AG04449 (cell line): ENCODE measurements at regions not wholly inside any gene's neighbourhood (a gene's known extent, or its start where the extent isn't known, plus 50 kb on each side); places are given as distances from the start of the nearest gene placed in this dataset.

Source experiments
- CTCF ChIA-PET: fragments of 350-600 bp; formaldehyde crosslinking; extraction: SDS; loops from one replicate; lab custom pipeline; 2021; ENCODE audit warnings: antibody characterized with exemption; lab: Yijun Ruan, JAX
- POLR2A ChIA-PET: fragments of 400-600, 350-600 bp; formaldehyde crosslinking; extraction: SDS; loops from one replicate; lab custom pipeline; 2020; ENCODE audit warnings: antibody characterized with exemption, inconsistent platforms; lab: Yijun Ruan, JAX
- DNase-seq: peaks from one replicate; pipeline ENCODE4 v3.0.0-alpha.2; 2010; ENCODE audit warnings: low read depth, low spot score
- H3K4me3 ChIP-seq: 2 replicates; pipeline ENCODE4 v1.5.1; 2011; ENCODE audit warnings: low read depth, mild to moderate bottlenecking, control low read depth, low read length
- CTCF ChIP-seq: IDR thresholded peaks from one replicate; pipeline ENCODE4 v1.5.1; 2011; ENCODE audit warnings: mild to moderate bottlenecking, moderate library complexity, low read length, control low read depth, inconsistent platforms; ENCODE audit not compliant: insufficient read depth; ENCODE audit errors: missing control alignments

GRCh38 chr2:230642966-230643365, 69.7 kb upstream of the CAB39 start:
- ChIA-PET CTCF (no interaction called here), POLR2A (no interaction called here)
- no peak for TF ChIP-seq CTCF
- DNase-seq = no peak
- H3K4me3 ChIP-seq = no peak overlapping the region

- ChIA-PET POLR2A (no interaction called here), CTCF (no interaction called here)
- TF ChIP-seq CTCF = no peak
- H3K4me3 ChIP-seq = no peak overlapping the region
- no peak for DNase-seq
Observed at GRCh38 chr2:230643576-230644291, 68.9 kb upstream of the CAB39 start.

GRCh38 chr2:230644356-230644935, 68.2 kb upstream of the CAB39 start:
- DNase-seq = no peak
- no peak for TF ChIP-seq CTCF
- ChIA-PET POLR2A (no interaction called here), CTCF (no interaction called here)
- no peak overlapping the region for H3K4me3 ChIP-seq

- CTCF ChIA-PET = interaction anchor here (1.5 kb wide), 1 partner anchor 35 kb away, joined by 3 read pairs; no protein-coding TSS in a partner anchor
- TF ChIP-seq CTCF = no peak
Observed at GRCh38 chr2:230648356-230648755, 64.3 kb upstream of the CAB39 start.

GRCh38 chr2:230650585-230651137, 62.0 kb upstream of the CAB39 start:
- no peak for TF ChIP-seq CTCF
- DNase-seq = no peak
- ChIA-PET CTCF (no interaction called here), POLR2A (no interaction called here)
- no peak overlapping the region for H3K4me3 ChIP-seq

More at GRCh38 chr2:230648356-230648755, 64.3 kb upstream of the CAB39 start:
- POLR2A ChIA-PET = no interaction called here
- DNase-seq = no peak
- no peak overlapping the region for H3K4me3 ChIP-seq

- H3K4me3 ChIP-seq = no peak overlapping the region
- ChIA-PET POLR2A (no interaction called here), CTCF (no interaction called here)
- no peak for DNase-seq
- no peak for TF ChIP-seq CTCF
Observed at GRCh38 chr2:230654057-230654456, 58.6 kb upstream of the CAB39 start.
